ENCODE measurements at regions not wholly inside any gene's neighbourhood (a gene's known extent, or its start where the extent isn't known, plus 50 kb on each side); places are given as distances from the start of the nearest gene placed in this dataset.

GRCh38 chr14:59020382-59020781 is 168.1 kb upstream of the DAAM1 start:
- peak; percentile 18 for DNase-seq (ENCODE audit: low read depth, low spot score)

More at GRCh38 chr14:59020382-59020781, 168.1 kb upstream of the DAAM1 start:
- Histone ChIP-seq H3K9me3 (ENCODE audit: control insufficient read depth in 1 of 2, insufficient read depth in 1 of 2, low read depth in 1 of 2, low read length in 2 of 2) (no peaks in the 10 kb centered on the region), H3K4me3 (replicated peaks in 1 of 2; ENCODE audit: low read depth in 1 of 2, low read length in 2 of 2) (no peak overlapping the region), H3K9me2 (ENCODE audit: insufficient read depth) (no peaks in the 10 kb centered on the region), H3K4me2 (ENCODE audit: low read length) (no peak overlapping the region), H3K36me3 (ENCODE audit: control insufficient read depth in 1 of 2, insufficient read depth in 2 of 2, low read length in 2 of 2) (no peaks in the 10 kb centered on the region), H2AFZ (ENCODE audit: low read depth, low read length, poor library complexity, severe bottlenecking) (peak overlapping the region; percentile 52), H3K9ac (ENCODE audit: low read length) (no peak overlapping the region), H3K4me1 (ENCODE audit: control insufficient read depth in 1 of 2, insufficient read depth in 2 of 2, low read length in 2 of 2) (no peaks in the 10 kb centered on the region), H4K20me1 (ENCODE audit: insufficient read depth) (no peaks in the 10 kb centered on the region), H3K27me3 (ENCODE audit: insufficient read depth, low read length) (no peaks in the 10 kb centered on the region), H3K79me2 (ENCODE audit: insufficient read depth, low read length) (no peaks in the 10 kb centered on the region), H3K27ac (ENCODE audit: low read depth, low read length) (no peak overlapping the region)
- BruUV-seq (replicated peaks), result no TSS peak
- ChIA-PET CTCF (interaction anchor here (0.6 to 4.6 kb wide), 14 partner anchors 8 to 519 kb away, joined by 3 to 30 read pairs (median 4); partner anchors contain the start of gene DACT1), RAD21 (ENCODE audit: low non-redundant PET in 1 of 2, low total read pairs in 2 of 2, uncharacterized antibody in 2 of 2, unreplicated experiment in 2 of 2) (interaction anchor here in 1 of 2 experiments (1.4 kb wide), 1 partner anchor 519 kb away, joined by 3 read pairs; no protein-coding TSS in a partner anchor), POLR2A (no interaction called here)
- intact Hi-C loops (cut with micrococcal nuclease), result loop anchor here (2.0 kb wide), 1 partner anchor 380 kb away; no protein-coding TSS in a partner anchor
- ATAC-seq, result peak; percentile 87
- no peak for TF ChIP-seq POLR2AphosphoS5 (IDR thresholded peaks at IDR 0.05; ENCODE audit: low read depth, low read length)
- TF ChIP-seq ELF1 (IDR thresholded peaks at IDR 0.05; ENCODE audit: borderline replicate concordance, low read depth), result no peak
- no peak for TF ChIP-seq YY1 (IDR thresholded peaks at IDR 0.05; ENCODE audit: extremely low read depth, insufficient replicate concordance, low read depth, low read length)
- TF ChIP-seq JUND (IDR thresholded peaks at IDR 0.05), result no peak
- TF ChIP-seq POLR2A (IDR thresholded peaks at IDR 0.05; ENCODE audit: borderline replicate concordance, extremely low read depth, insufficient read depth, insufficient read length), result no peak
- TF ChIP-seq RAD21 (IDR thresholded peaks at IDR 0.05; ENCODE audit: low read depth), result peak; percentile 46
- no peak for TF ChIP-seq FOSL1 (IDR thresholded peaks at IDR 0.05; ENCODE audit: low read depth)
- TF ChIP-seq CTCF (IDR thresholded peaks at IDR 0.05 in 2 of 3, conservative IDR thresholded peaks at IDR 0.05 in 1 of 3; ENCODE audit: borderline replicate concordance in 1 of 3, insufficient read depth in 1 of 3, low read depth in 2 of 3, low read length in 2 of 3), result peak; percentile 16 to 61 (median 54); a peak in 3 of 6 replicates
- TF ChIP-seq ZBTB33 (IDR thresholded peaks at IDR 0.05; ENCODE audit: extremely low read depth, insufficient replicate concordance, low read length), result no peak
